ENCODE measurements at regions not wholly inside any gene's neighbourhood (a gene's known extent, or its start where the extent isn't known, plus 50 kb on each side); places are given as distances from the start of the nearest gene placed in this dataset.

- intact Hi-C loops (cut with DNase I, micrococcal nuclease), result no loop called here
- Histone ChIP-seq H3K9me3 (no peaks in the 10 kb centered on the region), H3K4me1 (ENCODE audit: low read depth) (peaks cover 4% of the 10 kb centered on the region), H3K4me3 (no peak overlapping the region), H3K36me3 (ENCODE audit: low read depth) (no peaks in the 10 kb centered on the region)
- TF ChIP-seq, protein P1, sequence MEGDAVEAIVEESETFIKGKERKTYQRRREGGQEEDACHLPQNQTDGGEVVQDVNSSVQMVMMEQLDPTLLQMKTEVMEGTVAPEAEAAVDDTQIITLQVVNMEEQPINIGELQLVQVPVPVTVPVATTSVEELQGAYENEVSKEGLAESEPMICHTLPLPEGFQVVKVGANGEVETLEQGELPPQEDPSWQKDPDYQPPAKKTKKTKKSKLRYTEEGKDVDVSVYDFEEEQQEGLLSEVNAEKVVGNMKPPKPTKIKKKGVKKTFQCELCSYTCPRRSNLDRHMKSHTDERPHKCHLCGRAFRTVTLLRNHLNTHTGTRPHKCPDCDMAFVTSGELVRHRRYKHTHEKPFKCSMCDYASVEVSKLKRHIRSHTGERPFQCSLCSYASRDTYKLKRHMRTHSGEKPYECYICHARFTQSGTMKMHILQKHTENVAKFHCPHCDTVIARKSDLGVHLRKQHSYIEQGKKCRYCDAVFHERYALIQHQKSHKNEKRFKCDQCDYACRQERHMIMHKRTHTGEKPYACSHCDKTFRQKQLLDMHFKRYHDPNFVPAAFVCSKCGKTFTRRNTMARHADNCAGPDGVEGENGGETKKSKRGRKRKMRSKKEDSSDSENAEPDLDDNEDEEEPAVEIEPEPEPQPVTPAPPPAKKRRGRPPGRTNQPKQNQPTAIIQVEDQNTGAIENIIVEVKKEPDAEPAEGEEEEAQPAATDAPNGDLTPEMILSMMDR (IDR thresholded peaks at IDR 0.05), result no peak
- no peak for DNase-seq
- ATAC-seq, result no peak
Observed at GRCh38 chr9:82729141-82729540, 333.8 kb downstream of the RASEF start.

DNA sequence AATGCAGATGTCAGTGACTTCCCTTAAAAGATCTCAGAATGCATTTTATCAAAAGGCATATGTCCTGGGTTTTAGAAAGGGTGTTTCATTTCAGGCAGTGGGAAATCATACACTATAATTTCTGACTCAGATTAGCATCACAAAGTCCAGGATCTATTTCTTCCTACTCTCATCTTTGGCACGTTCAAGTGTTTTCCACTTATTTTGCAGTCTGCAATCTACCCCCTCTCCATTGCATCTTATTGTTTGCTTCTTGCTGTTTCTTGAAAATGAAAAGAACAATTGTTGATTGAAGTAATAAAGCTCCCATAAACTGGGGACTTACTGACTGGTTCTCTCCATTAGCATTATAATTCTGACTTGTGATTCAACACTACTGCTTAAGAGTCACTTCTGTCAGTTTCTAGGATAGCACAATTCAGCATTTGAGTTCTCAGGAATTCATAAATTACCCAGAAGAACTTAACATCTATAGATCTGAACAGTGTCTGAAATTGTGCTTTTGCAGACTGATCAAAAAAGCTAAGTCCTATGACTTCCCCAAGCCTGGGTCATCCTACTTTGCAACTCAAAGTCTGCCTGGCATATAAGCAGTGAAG lies 332.9 kb downstream of the RASEF start:
- no peak overlapping the region for H3K4me3 ChIP-seq
- DNase-seq (no peak), ATAC-seq (no peak)
- TF ChIP-seq, protein P1 (IDR thresholded peaks at IDR 0.05), result no peak
- peaks cover 4% of the 10 kb centered on the region for H3K4me1 ChIP-seq (ENCODE audit: low read depth)
- no peaks in the 10 kb centered on the region for H3K36me3 ChIP-seq (ENCODE audit: low read depth)
- H3K9me3 ChIP-seq, result no peaks in the 10 kb centered on the region
- intact Hi-C loops (cut with DNase I, micrococcal nuclease), result no loop called here

GRCh38 chr9:82732928-82733327 lies 330.0 kb downstream of the RASEF start:
- Histone ChIP-seq H3K36me3 (ENCODE audit: low read depth) (no peaks in the 10 kb centered on the region), H3K4me1 (ENCODE audit: low read depth) (peaks cover 4% of the 10 kb centered on the region), H3K4me3 (no peak overlapping the region), H3K9me3 (no peaks in the 10 kb centered on the region)
- TF ChIP-seq, protein P1 (IDR thresholded peaks at IDR 0.05), result no peak
- DNase-seq (no peak), ATAC-seq (no peak)
- intact Hi-C loops (cut with DNase I, micrococcal nuclease), result no loop called here

- TF ChIP-seq, protein P1 (IDR thresholded peaks at IDR 0.05), result no peak
- Histone ChIP-seq H3K4me1 (ENCODE audit: low read depth) (no peaks in the 10 kb centered on the region), H3K9me3 (no peaks in the 10 kb centered on the region), H3K36me3 (ENCODE audit: low read depth) (no peaks in the 10 kb centered on the region), H3K4me3 (no peak overlapping the region)
- DNase-seq (no peak), ATAC-seq (no peak)
- intact Hi-C loops (cut with DNase I, micrococcal nuclease), result no loop called here
Observed at GRCh38 chr9:82736126-82736525, 326.8 kb downstream of the RASEF start.

GRCh38 chr9:82736701-82737100 lies 326.2 kb downstream of the RASEF start:
- no peaks in the 10 kb centered on the region for H3K9me3 ChIP-seq
- ATAC-seq (no peak), DNase-seq (no peak)
- TF ChIP-seq, protein P1 (IDR thresholded peaks at IDR 0.05), result no peak
- intact Hi-C loops (cut with DNase I, micrococcal nuclease), result no loop called here
- H3K4me1 ChIP-seq (ENCODE audit: low read depth), result no peaks in the 10 kb centered on the region
- no peaks in the 10 kb centered on the region for H3K36me3 ChIP-seq (ENCODE audit: low read depth)
- no peak overlapping the region for H3K4me3 ChIP-seq

GRCh38 chr9:82745919-82746318 lies 317.0 kb downstream of the RASEF start:
- Histone ChIP-seq H3K4me1 (ENCODE audit: low read depth) (no peaks in the 10 kb centered on the region), H3K4me3 (no peak overlapping the region), H3K36me3 (ENCODE audit: low read depth) (no peaks in the 10 kb centered on the region), H3K9me3 (no peaks in the 10 kb centered on the region)
- DNase-seq (no peak), ATAC-seq (no peak)
- TF ChIP-seq, protein P1 (IDR thresholded peaks at IDR 0.05), result no peak
- intact Hi-C loops (cut with DNase I, micrococcal nuclease), result no loop called here
